ENCODE measurements at regions not wholly inside any gene's neighbourhood (a gene's known extent, or its start where the extent isn't known, plus 50 kb on each side); places are given as distances from the start of the nearest gene placed in this dataset.

- TF ChIP-seq POLR2A (IDR thresholded peaks at IDR 0.05) (no peak), CTCF (IDR thresholded peaks at IDR 0.05) (no peak)
Measured at GRCh38 chr10:117689566-117689965, 147.0 kb downstream of the EMX2 start.

Measured in esophagus squamous epithelium (tissue), 4 donors.